Activated CD4-positive, alpha-beta memory T cell treated with anti-CD3 and anti-CD28 coated beads for 36 hours (primary cell): ENCODE measurements at regions not wholly inside any gene's neighbourhood (a gene's known extent, or its start where the extent isn't known, plus 50 kb on each side); places are given as distances from the start of the nearest gene placed in this dataset.
"Not testable (repeated sequence)": the region's sequence is repeated elsewhere in the genome, so short reads cannot be mapped to it uniquely, and the experiment has no call there.

Experiments
- CTCF ChIA-PET: fragments of 350-600 bp; sonication (Branson Sonifier 250); formaldehyde crosslinking; loops from one replicate; lab custom pipeline; 2021; ENCODE audit warnings: antibody characterized with exemption, inconsistent platforms; lab: Charles Lee
- POLR2A ChIA-PET: fragments of 350-600 bp; sonication (Branson Sonifier 250); formaldehyde crosslinking; loops from one replicate; lab custom pipeline; 2021; ENCODE audit warnings: antibody characterized with exemption; lab: Charles Lee
- DNase-seq: peaks from one replicate; pipeline ENCODE4 v3.0.0-alpha.2; 2020
- H3K27ac Mint-ChIP-seq: one replicate; pipeline ENCODE4 v1.8.0; 2021; ENCODE audit warnings: mixed read lengths
- H3K27me3 Mint-ChIP-seq: one replicate; pipeline ENCODE4 v1.8.0; 2021; ENCODE audit warnings: mixed read lengths
- H3K36me3 Mint-ChIP-seq: one replicate; pipeline ENCODE4 v1.8.0; 2021; ENCODE audit warnings: mixed read lengths
- H3K4me1 Mint-ChIP-seq: one replicate; pipeline ENCODE4 v1.8.0; 2021; ENCODE audit warnings: low read depth, mixed read lengths
- H3K4me3 Mint-ChIP-seq: one replicate; pipeline ENCODE4 v1.8.0; 2021; ENCODE audit warnings: mild to moderate bottlenecking, mixed read lengths
- H3K9me3 Mint-ChIP-seq: one replicate; pipeline ENCODE4 v1.8.0; 2021; ENCODE audit warnings: mixed read lengths
- intact Hi-C: fragments of 100-400 bp; cut with micrococcal nuclease; formaldehyde crosslinking; loops from one replicate; pipeline ENCODE4 v1.15.1; 2023

- Mint-ChIP-seq H3K4me3 (no peak overlapping the region), H3K27me3 (no peaks in the 10 kb centered on the region), H3K9me3 (peaks cover 2% of the 10 kb centered on the region), H3K27ac (peak overlapping the region; percentile 25), H3K36me3 (no peaks in the 10 kb centered on the region), H3K4me1 (no peaks in the 10 kb centered on the region)
- no peak for DNase-seq
- CTCF ChIA-PET = interaction anchor here (0.8 kb wide), 1 partner anchor 166 kb away, joined by 5 read pairs; no protein-coding TSS in a partner anchor
- POLR2A ChIA-PET = no interaction called here
- intact Hi-C loops = no loop called here
Measured at GRCh38 chr20:5696011-5696559, 54.1 kb upstream of the SHLD1 start.

- H3K27me3 Mint-ChIP-seq = no peaks in the 10 kb centered on the region
- H3K36me3 Mint-ChIP-seq = no peaks in the 10 kb centered on the region
- intact Hi-C loops = no loop called here
- peaks cover 2% of the 10 kb centered on the region for H3K9me3 Mint-ChIP-seq
- CTCF ChIA-PET = no interaction called here
- no peaks in the 10 kb centered on the region for H3K4me1 Mint-ChIP-seq
- POLR2A ChIA-PET = no interaction called here
- no peak overlapping the region for H3K27ac Mint-ChIP-seq
- H3K4me3 Mint-ChIP-seq = no peak overlapping the region
- peak; percentile 11 for DNase-seq
Measured at GRCh38 chr20:5691918-5692618, 58.1 kb upstream of the SHLD1 start.

- DNase-seq = no peak
- CTCF ChIA-PET = interaction anchor here (1.1 kb wide), 1 partner anchor 99 kb away, joined by 3 read pairs; no protein-coding TSS in a partner anchor
- Mint-ChIP-seq H3K36me3 (no peaks in the 10 kb centered on the region), H3K9me3 (no peaks in the 10 kb centered on the region), H3K4me1 (no peaks in the 10 kb centered on the region), H3K27ac (no peak overlapping the region), H3K4me3 (no peak overlapping the region), H3K27me3 (no peaks in the 10 kb centered on the region)
- intact Hi-C loops = no loop called here
- POLR2A ChIA-PET = no interaction called here
Measured at GRCh38 chr20:5689463-5689862, 60.7 kb upstream of the SHLD1 start.

- POLR2A ChIA-PET = no interaction called here
- no peaks in the 10 kb centered on the region for H3K27me3 Mint-ChIP-seq
- no peak for DNase-seq
- no peak overlapping the region for H3K27ac Mint-ChIP-seq
- no peaks in the 10 kb centered on the region for H3K4me1 Mint-ChIP-seq
- H3K9me3 Mint-ChIP-seq = no peaks in the 10 kb centered on the region
- CTCF ChIA-PET = no interaction called here
- intact Hi-C loops = no loop called here
- no peak overlapping the region for H3K4me3 Mint-ChIP-seq
- H3K36me3 Mint-ChIP-seq = no peaks in the 10 kb centered on the region
Measured at GRCh38 chr20:5688431-5688972, 61.7 kb upstream of the SHLD1 start.

- DNase-seq = no peak
- no peaks in the 10 kb centered on the region for H3K27me3 Mint-ChIP-seq
- no peak overlapping the region for H3K27ac Mint-ChIP-seq
- no peaks in the 10 kb centered on the region for H3K36me3 Mint-ChIP-seq
- ChIA-PET CTCF (no interaction called here), POLR2A (no interaction called here)
- intact Hi-C loops = no loop called here
- no peak overlapping the region for H3K4me3 Mint-ChIP-seq
- H3K4me1 Mint-ChIP-seq = no peaks in the 10 kb centered on the region
- H3K9me3 Mint-ChIP-seq = no peaks in the 10 kb centered on the region
Measured at GRCh38 chr20:5687884-5688283, 62.3 kb upstream of the SHLD1 start.

- Mint-ChIP-seq H3K4me3 (no peak overlapping the region), H3K36me3 (no peaks in the 10 kb centered on the region), H3K27me3 (no peaks in the 10 kb centered on the region), H3K4me1 (no peaks in the 10 kb centered on the region), H3K9me3 (no peaks in the 10 kb centered on the region), H3K27ac (no peak overlapping the region)
- POLR2A ChIA-PET = no interaction called here
- CTCF ChIA-PET = interaction anchor here (1.0 kb wide), 1 partner anchor 101 kb away, joined by 3 read pairs; no protein-coding TSS in a partner anchor
- DNase-seq = no peak
- intact Hi-C loops = no loop called here
Measured at GRCh38 chr20:5686384-5687105, 63.7 kb upstream of the SHLD1 start.

GRCh38 chr20:5682556-5682955 lies 67.6 kb upstream of the SHLD1 start:
- H3K4me1 Mint-ChIP-seq, H3K36me3 Mint-ChIP-seq, POLR2A ChIA-PET, H3K9me3 Mint-ChIP-seq, intact Hi-C loops, DNase-seq, H3K27me3 Mint-ChIP-seq, CTCF ChIA-PET, H3K4me3 Mint-ChIP-seq, H3K27ac Mint-ChIP-seq: not testable (repeated sequence)

GRCh38 chr20:5680192-5680591 lies 69.4 kb upstream of the GPCPD1 start:
- ChIA-PET CTCF (interaction anchor here (0.8 kb wide), 1 partner anchor 21 kb away, joined by 3 read pairs; no protein-coding TSS in a partner anchor), POLR2A (no interaction called here)
- H3K9me3 Mint-ChIP-seq = no peaks in the 10 kb centered on the region
- intact Hi-C loops = no loop called here
- no peaks in the 10 kb centered on the region for H3K36me3 Mint-ChIP-seq
- no peaks in the 10 kb centered on the region for H3K4me1 Mint-ChIP-seq
- no peak overlapping the region for H3K4me3 Mint-ChIP-seq
- no peaks in the 10 kb centered on the region for H3K27me3 Mint-ChIP-seq
- no peak overlapping the region for H3K27ac Mint-ChIP-seq
- DNase-seq = no peak

GRCh38 chr20:5678777-5679176 lies 68.0 kb upstream of the GPCPD1 start:
- intact Hi-C loops = no loop called here
- Mint-ChIP-seq H3K27me3 (no peaks in the 10 kb centered on the region), H3K4me1 (peaks cover 12% of the 10 kb centered on the region), H3K36me3 (no peaks in the 10 kb centered on the region), H3K9me3 (no peaks in the 10 kb centered on the region), H3K4me3 (no peak overlapping the region), H3K27ac (no peak overlapping the region)
- DNase-seq = no peak
- ChIA-PET POLR2A (no interaction called here), CTCF (no interaction called here)

- H3K4me3 Mint-ChIP-seq, POLR2A ChIA-PET, DNase-seq, H3K36me3 Mint-ChIP-seq, intact Hi-C loops, H3K27ac Mint-ChIP-seq, H3K9me3 Mint-ChIP-seq, H3K27me3 Mint-ChIP-seq: not testable (repeated sequence)
- peaks cover 13% of the 10 kb centered on the region for H3K4me1 Mint-ChIP-seq
- CTCF ChIA-PET = interaction anchor here (1.2 kb wide), 1 partner anchor 26 kb away, joined by 3 read pairs; no protein-coding TSS in a partner anchor
Measured at GRCh38 chr20:5677944-5678343, 67.1 kb upstream of the GPCPD1 start.

GRCh38 chr20:5677389-5677788 lies 66.6 kb upstream of the GPCPD1 start:
- Mint-ChIP-seq H3K4me1 (peaks cover 13% of the 10 kb centered on the region), H3K27me3 (no peaks in the 10 kb centered on the region), H3K36me3 (no peaks in the 10 kb centered on the region), H3K27ac (no peak overlapping the region), H3K9me3 (no peaks in the 10 kb centered on the region), H3K4me3 (no peak overlapping the region)
- DNase-seq = no peak
- intact Hi-C loops = no loop called here
- CTCF ChIA-PET = interaction anchor here (1.2 kb wide), 1 partner anchor 27 kb away, joined by 3 read pairs; no protein-coding TSS in a partner anchor
- POLR2A ChIA-PET = no interaction called here
